COLO829 (cell line): ENCODE measurements at regions not wholly inside any gene's neighbourhood (a gene's known extent, or its start where the extent isn't known, plus 50 kb on each side); places are given as distances from the start of the nearest gene placed in this dataset.

Source experiments
- DNase-seq: peaks from one replicate; pipeline ENCODE4 v3.0.0; 2012; ENCODE audit warnings: low spot score

DNA sequence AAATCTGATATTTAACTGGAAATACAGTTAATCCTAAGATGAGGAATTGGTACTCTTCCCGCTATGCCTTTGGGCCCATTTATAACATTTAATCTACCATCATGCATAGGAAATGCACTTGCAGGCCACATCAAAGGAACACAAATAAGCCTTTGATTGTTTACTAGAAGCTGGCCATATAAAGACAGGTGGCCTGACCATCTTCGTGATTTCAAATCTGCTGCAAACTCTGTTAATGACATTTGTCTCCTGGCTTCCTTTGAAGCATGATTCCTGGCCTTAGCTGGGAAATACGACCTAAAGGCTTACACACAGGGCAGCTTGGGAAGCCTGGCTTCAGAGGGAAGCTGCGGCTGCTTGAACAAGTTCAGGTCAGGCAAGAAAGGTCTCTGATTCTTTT, 552.1 kb downstream of the CDH26 start:
- no peak for DNase-seq

DNA sequence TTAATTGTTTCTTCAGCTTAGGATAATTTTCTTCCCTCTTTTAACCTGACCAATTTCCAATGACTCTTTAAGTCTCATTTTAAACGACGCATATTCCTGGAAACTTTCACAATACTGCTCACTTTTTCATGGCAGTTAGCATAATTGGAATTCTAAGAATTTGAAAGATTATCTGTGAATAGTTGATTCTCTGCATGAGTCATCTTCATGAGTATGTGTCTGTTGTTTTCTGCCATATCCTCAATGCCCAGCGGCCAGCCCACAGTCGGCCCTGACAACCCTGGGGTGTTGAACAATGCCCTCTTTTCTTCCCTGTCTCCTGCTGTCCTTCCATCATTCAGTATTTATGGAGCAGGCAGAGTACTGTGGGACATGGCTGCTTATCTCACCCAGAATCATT, 554.2 kb downstream of the CDH26 start:
- DNase-seq: peak; percentile 92

DNA sequence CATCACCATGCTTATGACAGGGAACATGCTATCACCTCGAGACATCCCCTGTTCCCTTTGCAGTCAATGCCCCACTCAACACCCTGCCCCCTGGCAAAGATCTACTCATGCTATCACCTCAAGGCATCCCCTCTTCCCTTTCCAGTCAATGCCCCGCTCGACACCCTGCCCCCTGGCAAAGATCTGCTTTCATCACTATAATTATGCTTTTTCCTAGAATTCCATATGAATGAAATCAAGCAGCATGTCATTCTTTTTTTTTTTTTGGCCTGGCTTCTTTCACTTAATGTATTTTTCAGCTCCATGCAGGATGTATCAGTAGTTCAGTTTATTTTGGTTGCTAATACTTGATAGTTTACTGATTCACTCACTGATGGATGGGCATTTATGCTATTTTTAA, 554.9 kb downstream of the CDH26 start:
- DNase-seq: no peak

DNA sequence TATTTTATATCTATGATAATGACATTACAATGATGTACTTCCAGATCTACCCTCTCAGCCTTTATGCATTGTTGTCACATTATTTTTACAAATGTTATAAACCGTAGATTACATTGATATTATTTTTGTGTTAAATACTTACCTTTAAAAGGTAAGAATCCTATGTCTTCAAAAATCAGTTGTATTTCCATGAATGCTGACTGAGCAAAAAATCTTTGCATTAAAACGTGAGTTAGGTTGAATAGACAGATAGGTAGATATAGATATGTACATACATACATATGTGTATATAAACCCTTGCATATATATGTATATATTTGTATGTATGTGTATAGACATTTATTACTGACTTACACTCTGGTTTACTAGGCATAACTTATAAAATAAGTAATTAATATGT, 558.2 kb downstream of the CDH26 start:
- DNase-seq: no peak

DNA sequence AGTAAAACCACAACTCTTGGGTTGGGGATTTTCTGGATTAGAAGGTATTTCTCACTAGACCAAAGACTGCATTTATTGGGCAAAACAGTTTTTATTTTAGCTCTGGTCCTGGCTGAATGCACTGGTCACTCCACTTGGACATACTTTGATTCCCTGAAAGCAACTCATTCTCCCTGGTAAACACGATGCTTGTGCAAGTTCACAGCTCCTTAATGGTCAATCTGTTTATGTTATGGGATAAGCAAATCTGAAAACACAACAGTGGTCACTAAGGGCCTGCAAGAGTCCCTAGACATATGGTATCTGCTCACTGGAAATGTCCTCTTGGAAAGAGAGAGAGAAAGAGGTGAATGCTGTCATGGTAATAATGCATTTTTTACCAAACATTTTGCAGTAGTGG, 559.8 kb downstream of the CDH26 start:
- DNase-seq: no peak

DNA sequence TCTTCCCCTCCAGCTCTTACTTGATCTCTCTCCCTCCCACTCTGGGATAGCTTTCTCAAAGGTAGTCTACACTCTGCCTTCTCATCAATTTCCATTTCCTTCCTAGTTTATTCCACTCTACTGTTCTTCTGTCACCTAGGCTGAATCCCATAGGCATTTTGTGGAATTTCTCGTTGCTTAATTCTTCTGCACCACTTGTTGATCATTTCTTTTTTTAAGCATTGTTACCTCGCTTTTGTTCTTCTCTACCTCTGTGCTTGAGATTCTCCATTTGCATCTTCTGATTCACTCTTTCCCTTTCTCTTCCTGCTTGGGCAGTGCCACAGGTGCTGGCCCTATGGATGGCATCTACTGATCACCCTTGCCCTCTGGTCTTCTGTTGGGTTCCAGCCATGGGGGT, 567.2 kb downstream of the CDH26 start:
- DNase-seq: no peak

DNA sequence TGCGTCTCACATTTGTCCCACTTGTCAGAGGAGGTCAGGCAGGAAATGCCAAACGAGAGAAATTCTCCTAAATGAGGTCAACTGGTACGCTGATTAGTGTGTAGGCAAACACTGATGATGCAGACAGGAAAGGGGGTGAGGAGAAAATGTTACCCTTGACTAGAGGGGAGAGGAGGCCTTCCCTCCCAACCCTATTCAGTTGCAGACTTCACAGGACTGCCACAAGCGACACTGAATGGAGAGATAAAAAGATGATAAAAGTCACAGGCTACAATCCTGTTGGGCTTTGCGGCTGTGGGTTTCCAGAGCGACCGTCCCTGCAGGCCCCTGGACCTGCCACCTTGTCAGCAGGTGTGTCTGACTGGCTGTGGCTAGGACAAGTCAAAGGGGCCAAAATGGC, 569.4 kb downstream of the CDH26 start:
- DNase-seq: no peak

DNA sequence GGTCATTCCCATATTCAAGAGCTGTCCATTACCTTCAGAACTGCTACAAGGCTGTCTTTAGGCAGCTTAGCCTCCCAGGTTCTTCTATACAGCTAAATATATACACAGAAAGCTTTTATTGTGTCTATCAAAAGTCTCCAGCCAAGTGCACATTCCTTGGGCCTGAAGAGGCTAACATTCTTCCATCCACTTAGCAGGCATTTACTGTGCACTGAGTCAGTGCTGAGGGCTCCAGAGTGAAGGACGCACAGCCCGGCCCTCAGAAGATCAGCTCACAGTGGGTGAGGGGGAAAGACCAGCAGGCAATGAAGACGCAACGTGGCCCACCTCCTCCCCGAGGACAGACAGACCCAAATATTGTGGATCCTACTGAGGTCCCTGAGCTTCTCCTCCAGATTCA, 569.9 kb downstream of the CDH26 start:
- DNase-seq: no peak

DNA sequence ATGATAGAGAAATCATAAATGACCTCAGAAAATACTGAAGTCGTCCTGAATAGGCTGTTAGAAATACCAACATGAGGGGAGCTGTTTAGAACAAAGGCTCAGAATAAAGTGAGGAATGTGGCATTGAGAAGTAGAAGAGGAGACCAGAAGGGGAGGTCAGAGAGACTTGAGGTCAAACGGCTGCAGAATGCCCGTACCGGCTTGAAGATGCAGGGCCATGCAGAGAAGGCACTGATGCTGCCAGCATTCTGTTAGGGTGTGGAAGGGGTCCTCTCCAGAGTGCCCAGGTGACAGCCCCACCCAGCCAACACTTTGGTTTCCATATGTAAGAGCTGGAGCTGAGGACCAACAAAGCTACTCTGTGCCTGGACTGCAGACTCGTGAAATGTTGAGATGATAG, 570.9 kb downstream of the CDH26 start:
- no peak for DNase-seq

DNA sequence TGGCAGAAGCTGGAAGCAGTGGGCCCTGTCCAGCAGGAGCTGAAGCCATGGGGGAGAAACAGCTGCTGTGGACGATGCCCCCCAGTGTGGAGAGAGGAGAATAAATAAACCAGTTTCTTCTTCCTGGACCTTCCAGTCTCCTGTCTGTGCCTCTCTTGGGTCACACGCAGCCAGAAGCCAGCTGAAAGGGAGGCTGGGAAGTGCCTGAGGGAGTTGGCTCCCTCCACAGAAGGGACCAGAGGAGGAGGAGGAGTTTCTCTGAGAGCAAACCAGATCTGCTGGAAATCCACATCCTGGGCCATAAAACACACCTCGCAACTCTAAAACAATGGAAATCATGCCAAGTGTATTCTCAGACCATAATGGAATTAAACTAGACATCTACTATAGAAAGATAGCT, 577.0 kb downstream of the CDH26 start:
- no peak for DNase-seq

DNA sequence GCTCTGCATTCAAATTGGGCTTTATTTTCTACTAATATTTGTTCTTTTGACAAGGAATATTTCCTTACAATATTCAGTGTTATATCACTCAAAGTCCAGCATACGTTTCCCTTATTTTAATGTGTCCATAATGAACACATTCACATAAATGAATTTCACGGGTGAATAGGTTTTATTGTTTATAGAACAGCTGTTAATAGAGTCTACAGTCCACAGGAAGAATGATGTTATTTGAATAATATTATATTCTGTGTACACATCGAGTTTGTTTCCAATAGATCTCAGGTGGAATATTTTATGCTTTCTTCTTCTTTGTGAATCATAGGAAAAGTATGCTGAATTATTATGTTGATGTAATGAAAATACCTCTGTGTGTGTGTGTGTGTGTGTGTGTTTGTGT, 582.4 kb downstream of the CDH26 start:
- no peak for DNase-seq

DNA sequence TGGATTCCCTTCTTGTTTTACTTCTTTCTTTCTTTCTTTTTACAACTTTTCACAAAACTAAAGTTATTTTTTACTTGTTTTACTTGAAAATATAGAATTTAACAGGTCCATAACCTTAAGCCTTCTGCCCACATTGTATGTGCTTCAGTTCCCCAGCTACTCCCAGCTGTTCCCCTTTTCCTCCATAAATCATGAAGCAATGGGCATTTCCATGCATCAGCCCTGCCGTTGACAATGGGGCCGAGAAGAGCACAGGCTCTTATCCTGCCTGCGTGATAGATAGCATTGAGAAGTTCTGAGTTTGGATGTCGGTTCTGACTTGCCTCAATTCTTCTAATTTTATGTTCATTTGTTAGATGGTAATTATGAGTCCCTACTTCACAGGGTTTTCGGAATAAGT, 583.8 kb downstream of the CDH26 start:
- DNase-seq: no peak

DNA sequence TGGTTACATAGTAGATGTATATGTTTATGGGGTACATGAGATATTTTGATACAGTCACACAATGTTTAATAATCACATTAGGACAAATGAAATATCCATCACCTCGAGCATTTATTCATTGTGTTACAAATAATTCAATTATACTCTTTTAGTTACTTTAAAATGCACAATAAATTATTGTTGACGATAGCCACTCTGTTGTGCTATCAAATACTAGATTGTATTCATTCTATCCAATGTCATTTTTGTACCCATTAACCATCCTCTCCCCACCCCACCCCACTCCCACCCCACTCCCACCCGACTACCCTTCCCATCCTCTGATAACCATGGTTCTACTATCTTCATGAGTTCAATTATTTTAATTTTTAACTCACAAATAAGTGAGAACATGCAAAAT, 585.4 kb downstream of the CDH26 start:
- no peak for DNase-seq

DNA sequence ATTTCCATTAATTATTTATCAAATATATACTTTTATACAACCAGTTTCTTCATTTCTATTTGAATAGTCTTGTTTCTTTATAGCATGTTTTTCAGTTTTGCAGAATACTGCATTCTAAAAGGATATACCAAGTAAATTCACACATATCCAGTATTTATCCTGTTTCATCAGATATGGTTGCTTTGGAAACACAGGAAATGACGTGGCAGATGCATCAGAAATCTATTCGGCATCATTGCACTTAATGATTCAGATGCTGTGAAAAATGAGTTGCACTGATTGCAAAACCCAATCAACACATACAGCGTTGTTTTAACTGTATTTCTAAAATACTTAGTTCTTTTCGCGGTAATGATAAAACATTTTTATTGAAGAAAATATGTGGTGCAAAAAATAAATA, 594.9 kb downstream of the CDH26 start:
- DNase-seq: peak; percentile 33

DNA sequence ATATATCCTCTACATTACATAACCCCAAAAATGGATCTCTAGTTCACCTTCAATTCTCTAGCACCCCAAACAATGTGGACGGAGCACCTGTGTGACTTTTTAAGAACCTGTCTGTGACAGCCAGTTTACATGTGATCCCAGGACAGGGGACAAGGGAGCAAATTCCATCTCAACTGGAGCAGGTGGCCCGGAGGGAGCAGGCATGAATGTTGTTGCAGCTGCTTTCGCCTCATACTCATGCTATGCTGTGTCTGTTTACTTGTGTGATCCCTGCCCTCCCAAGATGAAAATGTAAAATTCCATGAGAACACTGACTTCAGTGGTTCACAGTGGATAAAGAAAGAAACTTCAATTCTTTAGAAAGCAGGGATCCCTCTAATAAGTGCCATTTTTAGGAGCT, 600.3 kb downstream of the CDH26 start:
- no peak for DNase-seq

DNA sequence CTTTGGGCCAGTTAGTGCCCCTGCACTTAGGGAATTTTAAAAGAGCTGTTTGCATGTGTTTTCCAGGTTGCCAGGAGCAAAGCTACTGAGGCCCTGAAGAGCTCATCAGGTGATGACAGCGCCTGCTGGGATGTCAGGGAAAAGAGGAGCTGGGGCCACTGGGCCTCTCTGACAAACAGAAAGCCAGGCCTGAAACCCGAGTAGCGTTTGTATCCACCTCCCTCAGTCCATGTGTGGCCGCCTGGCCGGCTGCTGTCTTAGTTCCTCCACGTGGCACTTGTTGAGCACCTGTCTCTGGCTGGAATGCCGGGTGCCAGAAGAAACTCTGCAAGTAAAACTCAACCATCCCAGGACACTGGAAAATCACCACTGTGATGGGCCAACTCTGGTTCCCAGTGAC, 601.2 kb downstream of the CDH26 start:
- DNase-seq: no peak

DNA sequence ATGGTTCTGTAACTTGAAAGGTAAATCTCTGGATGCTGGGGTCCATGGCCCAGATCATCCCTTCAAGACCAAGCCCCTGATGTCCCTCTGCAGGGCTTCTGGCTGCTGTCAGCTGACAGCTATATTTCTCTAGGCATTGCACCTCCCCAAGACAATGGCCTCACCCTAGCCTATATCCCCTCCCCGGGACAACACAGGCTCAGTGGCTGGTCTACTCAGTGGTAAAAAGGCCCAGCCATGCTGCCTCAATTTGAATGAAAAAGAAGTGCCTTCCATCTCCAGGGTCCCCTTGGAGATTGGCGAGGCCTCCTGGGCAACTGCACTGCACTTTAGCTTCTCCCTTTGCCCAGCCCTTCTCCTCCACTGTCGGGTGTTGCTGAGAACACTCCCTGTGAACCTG, 602.8 kb downstream of the CDH26 start:
- DNase-seq: no peak

DNA sequence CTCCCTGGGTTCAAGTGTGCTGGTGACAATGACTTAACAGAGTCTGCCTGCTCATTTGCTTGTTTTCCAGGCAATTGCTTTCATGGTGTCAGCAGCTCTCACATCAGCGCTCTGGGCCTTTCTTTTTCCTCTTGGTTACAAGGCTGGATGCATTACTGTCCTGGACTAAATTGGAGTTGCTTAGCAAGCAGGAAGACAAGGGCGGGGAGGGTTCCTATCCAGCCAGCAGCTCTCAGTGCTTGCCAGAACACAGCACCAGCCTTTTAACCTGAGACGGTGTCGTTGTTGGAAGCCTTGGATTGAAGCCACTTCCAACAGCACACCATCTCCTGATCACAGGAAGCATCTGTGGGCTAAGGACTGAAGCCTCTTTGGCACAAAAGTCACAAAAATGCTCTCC, 606.9 kb downstream of the CDH26 start:
- DNase-seq: no peak

DNA sequence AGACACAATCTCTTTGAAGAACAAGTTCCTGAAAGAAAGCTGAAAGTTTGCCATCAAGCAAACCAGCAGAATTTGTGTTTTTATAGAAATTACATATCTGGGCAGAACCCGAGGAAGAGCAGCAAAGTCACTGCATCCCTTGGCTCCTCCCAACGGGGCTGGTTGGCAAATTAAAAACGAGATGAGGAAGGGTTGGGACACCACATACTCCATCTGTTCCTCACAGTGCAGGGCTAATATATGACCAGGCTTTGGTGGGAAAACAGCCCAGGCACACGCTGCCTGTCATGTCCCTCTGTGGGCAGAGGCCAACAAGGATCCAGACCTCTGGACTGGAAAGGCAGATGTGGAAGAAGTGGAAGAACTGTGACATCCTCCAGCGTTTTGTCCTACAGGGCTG, 607.3 kb downstream of the CDH26 start:
- DNase-seq: no peak

DNA sequence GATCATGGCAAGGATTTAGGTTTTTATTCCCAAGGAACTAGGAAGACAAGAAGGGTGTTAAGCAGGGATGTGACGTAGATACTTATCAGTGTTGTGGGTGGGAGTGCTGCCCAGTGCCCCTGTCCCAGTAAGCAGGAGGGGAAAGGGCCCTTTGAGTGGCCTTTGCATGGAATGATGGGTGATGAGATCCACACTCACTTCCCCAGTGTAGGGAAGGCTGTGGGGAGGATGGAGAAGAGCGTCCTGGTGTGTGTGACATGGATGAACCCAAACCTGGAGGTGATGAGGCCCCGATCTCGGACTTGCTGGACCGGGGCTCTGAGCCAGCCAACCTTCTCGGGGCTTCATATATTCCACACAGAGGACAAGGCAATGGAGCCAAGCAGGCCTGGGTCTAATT, 610.9 kb downstream of the CDH26 start:
- DNase-seq: no peak

DNA sequence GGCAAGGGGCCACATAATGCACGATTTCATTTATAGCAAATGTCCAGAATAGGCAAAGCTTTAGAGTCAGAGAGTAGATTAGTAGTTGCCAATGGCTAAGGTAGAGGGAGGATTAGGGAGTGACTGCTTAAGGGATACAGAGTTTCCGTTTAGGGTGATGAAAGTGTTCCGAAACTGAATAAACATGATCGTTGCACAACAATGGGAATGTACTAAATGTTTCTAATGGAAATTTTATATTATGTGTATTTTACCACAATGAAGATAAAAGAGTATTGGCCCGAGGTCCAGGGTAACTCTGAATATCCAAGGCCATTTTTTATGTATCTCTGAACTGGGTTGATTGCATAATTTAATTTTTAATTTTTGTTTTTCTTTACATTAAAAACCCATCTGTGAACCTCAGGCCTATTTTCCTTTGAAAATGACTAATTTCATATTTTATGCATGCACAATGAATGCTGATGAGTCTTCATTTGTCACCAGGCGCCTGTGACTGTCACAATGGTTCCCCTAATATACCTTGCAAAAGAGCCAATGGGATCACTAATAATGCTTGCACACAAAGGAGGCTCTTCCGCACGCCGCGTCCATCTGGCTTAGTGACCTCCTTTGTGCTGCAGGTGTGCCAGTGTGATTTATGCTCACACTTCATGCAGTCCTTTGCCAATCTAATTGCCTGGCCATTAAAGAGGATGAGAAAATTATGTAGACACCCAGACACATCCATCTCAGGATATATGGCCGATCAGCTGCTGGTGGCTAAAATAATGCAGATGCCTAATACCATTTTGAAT, 612.5 kb downstream of the CDH26 start:
- DNase-seq: no peak

DNA sequence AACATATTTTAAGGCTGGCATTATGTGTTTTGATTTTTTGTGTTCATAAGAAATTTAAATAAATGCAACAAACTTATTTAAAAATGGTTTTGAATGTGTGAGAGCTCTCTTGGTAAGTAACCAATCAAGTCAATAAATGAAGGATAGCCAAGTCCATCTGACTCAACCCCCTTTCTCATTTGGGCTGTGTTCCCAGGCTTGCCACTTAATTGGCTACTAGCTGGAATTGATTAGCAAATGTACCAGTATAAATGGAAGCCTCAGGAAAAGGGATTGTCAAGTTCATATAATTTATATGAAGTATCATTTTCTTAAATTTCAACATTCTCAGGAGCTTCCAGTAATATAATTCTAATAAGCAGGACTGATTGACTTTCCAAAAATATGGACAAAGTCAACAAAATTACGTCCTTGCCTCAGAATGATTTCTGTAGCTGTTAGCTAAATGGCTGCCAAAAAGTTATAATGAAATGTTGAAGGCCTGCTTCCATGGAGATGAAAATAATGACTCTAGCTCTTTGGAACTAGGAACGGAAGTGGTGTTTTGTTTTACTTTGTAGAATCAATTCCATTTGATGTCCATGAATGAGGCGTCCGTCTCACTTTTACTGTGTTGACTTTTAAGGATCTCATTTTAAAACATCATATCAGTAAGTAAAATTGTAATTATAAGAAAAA, 614.9 kb downstream of the CDH26 start:
- no peak for DNase-seq

DNA sequence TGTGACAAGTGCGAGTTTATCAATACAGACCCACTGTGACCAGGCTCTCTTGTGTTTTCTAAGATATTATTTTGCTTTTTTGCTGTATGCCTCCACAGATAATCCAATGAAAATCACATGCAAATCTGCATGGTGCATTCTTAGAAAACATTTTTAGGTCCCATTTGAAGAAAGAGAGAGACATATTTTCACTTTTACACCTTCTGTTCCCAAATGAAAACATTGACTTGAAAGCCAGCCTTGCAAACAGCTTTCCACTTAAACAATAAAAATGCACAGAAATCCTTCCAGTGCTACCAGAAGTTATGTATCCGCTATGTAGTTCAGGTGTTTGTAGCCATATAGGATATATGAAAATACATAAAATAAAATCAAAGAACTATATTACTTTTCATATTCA, 618.0 kb downstream of the CDH26 start:
- DNase-seq: no peak

DNA sequence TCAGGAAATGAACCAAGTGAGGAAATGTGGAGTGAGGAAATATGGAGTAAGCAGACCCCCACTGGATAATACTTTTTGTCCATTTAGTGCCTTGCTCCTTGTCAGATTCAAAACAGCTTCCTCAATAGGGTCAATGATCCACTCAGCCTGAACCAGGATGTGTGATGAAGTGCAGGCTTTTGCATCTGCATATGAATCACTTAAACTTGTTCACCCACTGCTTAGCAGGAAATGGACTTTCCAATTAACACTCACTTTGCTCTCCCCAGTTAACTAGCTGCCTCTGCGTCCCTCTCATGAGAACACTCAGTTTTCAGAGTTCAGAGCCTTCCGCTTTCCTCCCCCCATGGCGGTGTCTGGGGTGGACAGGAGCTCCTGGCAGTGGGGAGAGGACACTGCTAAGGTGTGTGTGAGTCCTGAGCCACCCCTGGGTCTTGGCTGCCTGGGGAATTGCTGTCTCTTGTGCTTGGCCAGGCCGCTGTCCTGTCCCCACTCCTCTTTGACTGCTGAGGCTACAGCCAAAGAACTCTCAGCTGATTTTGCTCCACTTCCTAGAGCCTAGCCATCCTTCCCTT, 621.8 kb downstream of the CDH26 start:
- no peak for DNase-seq
